Skeletal muscle satellite cell (primary cell): ENCODE measurements at regions not wholly inside any gene's neighbourhood (a gene's known extent, or its start where the extent isn't known, plus 50 kb on each side); places are given as distances from the start of the nearest gene placed in this dataset.
"Not testable (repeated sequence)": the region's sequence is repeated elsewhere in the genome, so short reads cannot be mapped to it uniquely, and the experiment has no call there.

Experiments
- H3K27me3 ChIP-seq: 2 replicates; pipeline ENCODE4 v1.7.0; 2013; ENCODE audit warnings: low read length; ENCODE audit not compliant: control insufficient read depth, insufficient read depth
- H3K36me3 ChIP-seq: 2 replicates; pipeline ENCODE4 v1.7.0; 2013; ENCODE audit warnings: mild to moderate bottlenecking, control low read depth, low read length; ENCODE audit not compliant: insufficient read depth
- H3K4me1 ChIP-seq: 2 replicates; pipeline ENCODE4 v1.7.0; 2013; ENCODE audit warnings: low read length; ENCODE audit not compliant: control insufficient read depth, insufficient read depth
- H3K4me2 ChIP-seq: 2 replicates; pipeline ENCODE4 v1.7.0; 2013; ENCODE audit warnings: mild to moderate bottlenecking, low read length
- H3K4me3 ChIP-seq: 2 replicates; pipeline ENCODE4 v1.7.0; 2013; ENCODE audit warnings: low read length
- H3K9ac ChIP-seq: 2 replicates; pipeline ENCODE4 v1.7.0; 2013; ENCODE audit warnings: mild to moderate bottlenecking, low read depth, low read length, moderate library complexity
- H3K9me3 ChIP-seq: replicated peaks from 2 replicates; pipeline ENCODE4 v1.7.0; 2013; ENCODE audit warnings: mild to moderate bottlenecking, control low read depth, low read length

DNA sequence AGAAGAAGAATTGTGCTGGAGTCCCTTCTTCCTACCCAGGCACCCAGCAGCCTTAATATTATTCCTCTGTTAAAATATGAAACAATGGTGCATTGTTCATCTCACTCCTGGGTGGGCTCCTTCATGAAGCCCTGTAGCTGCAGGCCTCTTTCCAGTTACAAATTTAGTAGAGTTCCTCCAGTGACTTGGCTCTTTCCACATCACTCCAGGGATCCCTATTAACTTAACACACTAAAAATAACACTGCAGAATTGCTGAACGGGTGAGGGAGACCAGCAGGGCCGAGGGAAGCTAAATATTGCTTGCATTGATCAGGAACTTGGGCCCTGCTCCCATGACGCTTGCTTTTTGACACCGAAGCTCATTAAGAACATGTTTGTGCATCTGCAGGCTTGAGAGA, 142.3 kb downstream of the PDCD6IP start:
- H3K9me3 ChIP-seq = no peaks in the 10 kb centered on the region
- H3K4me2 ChIP-seq = no peak overlapping the region
- no peaks in the 10 kb centered on the region for H3K4me1 ChIP-seq
- no peak overlapping the region for H3K9ac ChIP-seq
- no peak overlapping the region for H3K4me3 ChIP-seq
- H3K36me3 ChIP-seq = no peaks in the 10 kb centered on the region
- H3K27me3 ChIP-seq = peaks cover 35% of the 10 kb centered on the region

DNA sequence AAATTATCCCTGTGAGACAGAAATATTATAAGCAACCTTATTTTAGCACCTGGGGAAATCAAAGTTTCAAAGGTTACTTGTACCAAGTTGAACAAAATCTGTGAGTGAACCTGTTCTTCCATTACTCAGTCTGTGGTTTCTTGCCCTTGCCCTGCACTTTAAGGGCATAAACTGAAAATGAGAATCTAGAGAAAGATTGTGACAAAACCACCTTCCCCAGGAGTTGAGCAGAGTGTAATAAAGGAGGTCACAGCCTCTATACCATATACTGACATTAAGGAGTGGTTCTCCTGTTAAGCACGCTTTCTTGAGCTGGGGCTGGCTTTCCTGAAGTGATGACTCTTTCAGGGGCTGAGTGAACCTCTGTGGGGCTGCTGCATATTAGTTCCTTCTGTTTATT, 143.4 kb downstream of the PDCD6IP start:
- no peaks in the 10 kb centered on the region for H3K9me3 ChIP-seq
- H3K4me3 ChIP-seq = no peak overlapping the region
- no peak overlapping the region for H3K4me2 ChIP-seq
- no peak overlapping the region for H3K9ac ChIP-seq
- H3K27me3 ChIP-seq = peaks cover 32% of the 10 kb centered on the region
- H3K4me1 ChIP-seq = no peaks in the 10 kb centered on the region
- no peaks in the 10 kb centered on the region for H3K36me3 ChIP-seq

DNA sequence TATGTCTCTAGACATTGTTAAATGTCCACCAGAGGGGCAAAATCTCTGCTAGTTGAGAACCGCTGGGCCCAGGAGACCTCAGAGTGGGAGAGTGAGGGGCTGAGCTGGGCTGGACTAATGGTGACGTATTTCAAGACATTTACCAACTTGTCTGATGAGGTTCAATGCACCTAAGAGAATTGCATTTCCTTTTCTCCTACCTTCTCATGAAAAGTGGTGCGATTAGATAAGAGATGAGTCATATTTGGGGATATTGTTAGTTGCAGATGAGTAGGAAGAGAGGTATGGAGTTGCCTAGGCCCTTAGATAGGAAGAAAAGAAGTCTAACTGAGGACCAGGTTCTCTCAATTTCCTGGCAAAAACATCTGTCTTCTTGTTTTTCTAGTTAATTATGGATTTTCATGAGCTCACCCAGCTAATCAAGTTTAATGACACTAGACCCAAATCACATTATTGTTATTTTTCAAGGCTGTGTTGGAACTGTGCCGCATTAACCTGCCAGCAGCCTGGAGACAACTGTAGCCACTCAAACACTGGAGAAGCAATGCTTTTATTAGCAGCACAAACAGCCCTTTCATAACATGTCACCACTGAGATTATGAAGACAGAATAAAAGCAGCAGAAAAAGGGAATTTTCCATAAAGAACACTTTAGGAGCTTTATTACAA, 144.2 kb downstream of the PDCD6IP start:
- H3K9me3 ChIP-seq = no peaks in the 10 kb centered on the region
- H3K9ac ChIP-seq = no peak overlapping the region
- no peaks in the 10 kb centered on the region for H3K4me1 ChIP-seq
- H3K4me2 ChIP-seq = no peak overlapping the region
- no peaks in the 10 kb centered on the region for H3K36me3 ChIP-seq
- no peak overlapping the region for H3K4me3 ChIP-seq
- H3K27me3 ChIP-seq = peaks cover 30% of the 10 kb centered on the region

DNA sequence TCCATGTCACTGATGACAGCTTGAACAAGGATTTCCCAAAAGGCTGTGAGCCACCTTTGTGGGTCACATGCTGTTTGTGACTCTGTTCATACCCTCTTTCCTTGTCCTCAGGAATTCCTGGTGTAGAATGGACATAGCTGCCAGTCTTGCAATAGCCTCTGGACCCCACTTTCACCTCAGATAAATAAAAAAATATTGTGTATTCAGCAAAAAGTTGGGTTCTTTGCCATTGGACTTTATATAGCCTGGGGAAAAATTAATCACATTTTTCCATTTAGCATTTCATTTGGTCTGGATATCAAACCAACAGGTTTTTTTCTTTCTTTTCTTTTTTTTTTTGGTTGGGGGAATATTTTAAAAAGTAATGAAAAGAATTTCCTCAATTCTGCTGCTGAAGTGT, 144.8 kb downstream of the PDCD6IP start:
- Histone ChIP-seq H3K9me3 (no peaks in the 10 kb centered on the region), H3K27me3 (peaks cover 36% of the 10 kb centered on the region), H3K4me2 (no peak overlapping the region), H3K4me1 (no peaks in the 10 kb centered on the region), H3K4me3 (no peak overlapping the region), H3K36me3 (no peaks in the 10 kb centered on the region), H3K9ac (no peak overlapping the region)

DNA sequence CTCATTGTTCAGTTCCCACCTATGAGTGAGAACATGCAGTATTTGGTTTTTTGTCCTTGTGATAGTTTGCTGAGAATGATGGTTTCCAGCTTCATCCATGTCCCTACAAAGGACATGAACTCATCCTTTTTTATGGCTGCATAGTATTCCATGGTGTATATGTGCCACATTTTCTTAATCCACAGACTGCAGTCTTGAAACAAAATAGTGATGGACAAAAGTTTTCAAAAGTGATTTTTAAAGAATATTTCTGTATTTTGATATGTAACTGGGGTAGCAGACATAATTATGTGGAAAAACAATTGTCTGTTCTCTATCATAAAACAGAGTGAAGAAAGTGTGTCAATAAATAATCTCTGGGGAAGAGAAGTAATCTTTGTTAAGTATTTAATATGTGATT, 148.2 kb downstream of the PDCD6IP start:
- not testable (repeated sequence) for H3K4me3 ChIP-seq, H3K4me1 ChIP-seq, H3K9ac ChIP-seq, H3K4me2 ChIP-seq, H3K36me3 ChIP-seq, H3K9me3 ChIP-seq
- H3K27me3 ChIP-seq = peaks cover 42% of the 10 kb centered on the region

DNA sequence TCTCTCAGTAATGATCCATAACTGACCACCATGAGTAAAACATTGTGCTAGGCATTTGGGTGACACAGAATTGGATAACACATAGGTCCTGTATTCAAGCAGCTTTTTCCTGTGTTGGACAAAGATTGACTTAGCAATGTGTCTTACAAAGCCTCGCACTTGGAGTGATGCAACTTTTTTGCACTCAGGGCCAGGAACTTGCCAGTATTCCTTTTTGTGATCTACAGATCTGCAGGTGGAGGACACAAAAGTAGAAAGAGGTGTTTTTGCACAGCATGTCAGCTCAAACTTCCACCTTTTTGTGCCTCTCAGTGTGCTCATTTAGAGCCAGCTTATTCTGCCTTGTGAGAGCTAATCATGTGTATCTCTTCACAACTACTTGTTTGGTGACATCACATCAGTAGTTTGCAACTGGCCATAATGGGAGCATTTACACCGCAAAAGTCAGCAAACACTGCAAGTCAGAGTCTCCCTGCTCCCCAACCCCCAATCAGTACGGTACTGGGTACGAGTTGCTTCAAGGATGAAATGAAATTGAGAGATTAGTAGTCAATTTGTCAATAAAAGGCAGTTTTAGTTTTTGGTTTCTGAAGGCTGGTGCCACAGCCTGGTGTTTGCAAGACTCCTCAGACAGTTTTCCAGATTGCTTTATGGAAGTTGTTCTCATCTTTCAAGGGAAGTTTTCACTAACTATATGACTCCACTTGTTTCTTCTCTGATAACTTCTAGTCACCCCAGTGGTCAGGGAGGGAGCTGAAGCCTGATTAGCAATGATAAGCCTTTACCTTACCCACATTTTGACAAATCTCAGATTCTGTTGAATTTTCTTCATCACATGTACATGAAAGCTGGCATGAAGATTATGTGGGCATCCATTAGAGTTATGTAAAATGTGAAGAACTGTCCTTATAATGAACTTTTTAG, 149.1 kb downstream of the PDCD6IP start:
- Histone ChIP-seq H3K4me2 (no peak overlapping the region), H3K27me3 (peaks cover 40% of the 10 kb centered on the region), H3K36me3 (no peaks in the 10 kb centered on the region), H3K9me3 (no peaks in the 10 kb centered on the region), H3K9ac (no peak overlapping the region), H3K4me3 (no peak overlapping the region), H3K4me1 (no peaks in the 10 kb centered on the region)

DNA sequence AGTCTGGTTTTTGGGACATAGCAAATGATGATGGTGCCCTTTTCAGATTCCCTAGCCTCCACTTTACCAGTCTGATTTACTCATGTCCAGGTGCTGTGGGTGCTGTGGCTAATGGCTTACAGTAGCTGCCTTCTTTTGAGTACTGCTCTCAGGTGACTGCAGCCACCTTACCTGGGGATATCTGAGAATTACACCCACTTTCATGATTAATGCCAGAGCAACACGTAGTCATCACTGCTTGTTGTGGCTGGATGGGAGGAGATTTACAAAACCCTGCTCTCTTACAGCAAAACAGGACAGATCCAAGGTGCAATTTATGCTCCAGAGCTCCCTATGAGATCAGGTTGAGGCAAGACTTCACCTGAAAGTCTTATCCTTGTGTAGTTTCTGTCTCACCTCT, 150.6 kb downstream of the PDCD6IP start:
- H3K9me3 ChIP-seq = no peaks in the 10 kb centered on the region
- H3K4me2 ChIP-seq = no peak overlapping the region
- H3K9ac ChIP-seq = no peak overlapping the region
- H3K4me3 ChIP-seq = no peak overlapping the region
- H3K4me1 ChIP-seq = no peaks in the 10 kb centered on the region
- peaks cover 35% of the 10 kb centered on the region for H3K27me3 ChIP-seq
- H3K36me3 ChIP-seq = no peaks in the 10 kb centered on the region

DNA sequence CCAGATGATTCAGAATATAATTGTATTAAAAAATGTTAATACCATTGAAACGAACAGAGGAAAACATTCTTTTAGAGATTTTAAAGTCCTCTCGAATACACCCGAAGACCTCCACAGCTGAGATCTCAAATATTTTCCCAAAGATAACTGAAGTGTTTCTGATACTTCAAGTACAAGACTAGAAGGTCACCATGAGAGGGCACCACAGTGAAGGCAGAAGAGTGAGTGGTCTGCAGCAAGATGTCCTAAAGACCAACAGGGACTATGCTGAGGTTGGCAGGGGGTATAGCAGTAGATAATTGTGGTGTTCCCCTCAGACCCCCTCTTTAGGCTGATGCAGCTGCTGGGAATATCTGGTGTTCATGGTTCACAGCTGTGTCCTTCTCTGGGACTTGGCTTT, 156.5 kb downstream of the PDCD6IP start:
- Histone ChIP-seq H3K36me3 (no peaks in the 10 kb centered on the region), H3K4me2 (no peak overlapping the region), H3K4me3 (no peak overlapping the region), H3K27me3 (peaks cover 11% of the 10 kb centered on the region), H3K4me1 (no peaks in the 10 kb centered on the region), H3K9me3 (no peaks in the 10 kb centered on the region), H3K9ac (no peak overlapping the region)

DNA sequence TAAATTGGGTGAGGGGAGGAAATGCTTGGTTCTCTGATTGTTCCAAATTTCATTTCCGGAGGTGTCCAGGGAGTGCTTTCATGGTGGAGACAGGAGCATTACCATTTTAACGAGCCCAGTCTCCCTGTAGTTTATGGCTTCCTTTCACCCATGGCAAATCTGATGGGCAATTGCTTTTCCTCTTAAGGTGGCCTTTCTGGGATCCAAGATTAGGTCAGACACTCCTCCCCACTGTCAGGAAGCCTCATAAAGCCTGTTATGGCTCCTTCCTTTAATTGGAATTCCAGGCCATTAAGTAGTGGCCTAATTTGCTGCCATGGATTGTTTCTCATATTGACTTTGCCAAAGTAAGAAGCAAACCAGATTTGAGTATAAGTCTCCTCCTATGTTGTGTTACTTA, 157.8 kb downstream of the PDCD6IP start:
- no peaks in the 10 kb centered on the region for H3K4me1 ChIP-seq
- H3K9ac ChIP-seq = no peak overlapping the region
- H3K27me3 ChIP-seq = peaks cover 11% of the 10 kb centered on the region
- H3K9me3 ChIP-seq = no peaks in the 10 kb centered on the region
- H3K4me3 ChIP-seq = no peak overlapping the region
- H3K4me2 ChIP-seq = no peak overlapping the region
- no peaks in the 10 kb centered on the region for H3K36me3 ChIP-seq

DNA sequence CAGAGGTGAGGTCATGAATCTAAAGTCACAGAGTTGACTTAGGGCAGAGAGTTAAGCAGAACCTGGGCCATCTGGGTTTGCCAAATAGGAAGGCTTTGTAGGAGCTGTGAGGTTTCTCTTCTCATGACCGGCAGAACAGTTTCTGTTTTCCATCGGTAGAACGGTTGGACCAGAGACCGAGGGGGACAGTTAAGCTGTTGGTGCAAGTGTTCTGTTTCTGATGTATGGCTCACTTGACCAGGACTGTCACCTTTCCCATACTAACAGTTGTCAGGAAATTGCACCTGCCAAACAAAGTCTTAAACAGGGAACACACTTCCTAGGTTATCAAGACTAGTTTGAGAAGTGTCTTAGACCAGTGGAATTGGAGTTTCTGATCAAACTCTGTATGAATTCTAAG, 158.3 kb downstream of the PDCD6IP start:
- Histone ChIP-seq H3K4me3 (no peak overlapping the region), H3K9ac (no peak overlapping the region), H3K4me2 (no peak overlapping the region), H3K4me1 (no peaks in the 10 kb centered on the region), H3K27me3 (peaks cover 8% of the 10 kb centered on the region), H3K9me3 (no peaks in the 10 kb centered on the region), H3K36me3 (no peaks in the 10 kb centered on the region)

DNA sequence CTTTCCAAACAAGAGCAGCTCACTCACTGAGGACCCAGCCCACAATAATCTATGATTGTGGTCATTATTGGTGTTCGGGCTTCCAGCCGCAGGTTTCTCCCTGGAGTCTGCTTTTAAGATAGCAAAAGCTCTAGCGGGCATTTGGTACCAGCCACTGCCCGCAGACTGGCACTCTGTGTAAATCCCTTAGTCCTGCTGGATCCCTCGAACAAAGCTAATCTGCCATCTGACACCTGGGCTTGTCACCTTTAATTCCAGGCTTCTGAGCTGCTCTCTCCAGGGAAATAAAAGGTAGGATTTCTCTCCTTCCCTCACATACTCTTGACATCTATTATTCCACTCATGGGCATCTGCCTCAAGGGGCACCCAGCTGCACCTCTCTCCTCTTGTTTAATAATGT, 158.7 kb downstream of the PDCD6IP start:
- Histone ChIP-seq H3K27me3 (peaks cover 5% of the 10 kb centered on the region), H3K9me3 (no peaks in the 10 kb centered on the region), H3K4me1 (no peaks in the 10 kb centered on the region), H3K4me2 (no peak overlapping the region), H3K36me3 (no peaks in the 10 kb centered on the region), H3K9ac (no peak overlapping the region), H3K4me3 (no peak overlapping the region)

DNA sequence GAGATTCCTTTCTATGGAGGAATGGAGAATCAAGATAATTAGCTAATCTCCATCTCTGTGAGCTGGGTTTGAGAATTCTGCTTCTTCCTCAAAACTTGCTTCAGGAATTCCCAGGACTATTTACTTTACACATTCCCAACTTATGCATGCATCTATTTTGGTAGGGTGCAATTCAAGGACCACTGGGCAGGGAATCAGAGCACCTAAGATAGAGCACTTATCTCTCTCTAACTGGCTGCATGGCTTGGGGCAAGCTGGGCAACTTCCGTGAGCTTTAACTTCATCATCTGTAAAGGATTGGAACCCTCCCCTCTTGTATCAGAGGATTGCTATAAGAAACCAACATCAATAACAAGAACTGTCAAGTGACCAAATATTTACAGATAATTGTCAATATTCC, 160.2 kb downstream of the PDCD6IP start:
- H3K9me3 ChIP-seq = no peaks in the 10 kb centered on the region
- no peaks in the 10 kb centered on the region for H3K4me1 ChIP-seq
- no peak overlapping the region for H3K4me2 ChIP-seq
- no peak overlapping the region for H3K4me3 ChIP-seq
- H3K36me3 ChIP-seq = no peaks in the 10 kb centered on the region
- peaks cover 5% of the 10 kb centered on the region for H3K27me3 ChIP-seq
- H3K9ac ChIP-seq = no peak overlapping the region
